ENCODE measurements at regions not wholly inside any gene's neighbourhood (a gene's known extent, or its start where the extent isn't known, plus 50 kb on each side); places are given as distances from the start of the nearest gene placed in this dataset.

- Histone ChIP-seq H4K20me1 (replicated peaks in 1 of 2; ENCODE audit: control insufficient read depth in 1 of 2, insufficient read depth in 2 of 2, low read length in 2 of 2) (peaks cover 0 to 1% of the 10 kb centered on the region in 2 experiments), H2BK120ac (replicated peaks; ENCODE audit: low read depth, low read length) (no peak overlapping the region), H3K23me2 (ENCODE audit: low read depth, low read length) (no peaks in the 10 kb centered on the region), H3K9ac (replicated peaks in 1 of 4; ENCODE audit: extremely low read depth in 1 of 4, low read depth in 3 of 4, low read length in 3 of 4) (no peak overlapping the region), H3K4me3 (ENCODE audit: extremely low read depth in 1 of 4, insufficient read depth in 2 of 4, low read depth in 3 of 4, low read length in 4 of 4) (no peak overlapping the region), H4K5ac (ENCODE audit: insufficient read length, low read depth, low read length) (no peak overlapping the region), H3K27ac (ENCODE audit: low read depth, low read length) (no peak overlapping the region), H3K4me2 (ENCODE audit: insufficient read depth in 1 of 2, low read depth in 2 of 2, low read length in 2 of 2) (no peak overlapping the region), H3K36me3 (ENCODE audit: control insufficient read depth in 2 of 4, insufficient read depth in 4 of 4, low read length in 3 of 4) (no peaks in the 10 kb centered on the region), H2BK20ac (ENCODE audit: low read length) (no peak overlapping the region), H2AK5ac (ENCODE audit: low read depth, low read length) (no peak overlapping the region), H2BK15ac (ENCODE audit: low read length) (no peak overlapping the region), H4K91ac (replicated peaks; ENCODE audit: insufficient read length, low read length) (no peak overlapping the region), H3K79me2 (ENCODE audit: control insufficient read depth in 1 of 2, insufficient read depth in 2 of 2, low read length in 2 of 2) (no peaks in the 10 kb centered on the region), H3K9me3 (ENCODE audit: insufficient read depth in 2 of 2, low read depth in 1 of 2, low read length in 1 of 2) (no peaks in the 10 kb centered on the region), H2BK5ac (ENCODE audit: low read depth, low read length) (no peak overlapping the region), H3K23ac (ENCODE audit: insufficient read length) (no peak overlapping the region), H3K56ac (replicated peaks; ENCODE audit: insufficient read length, low read depth, low read length) (no peak overlapping the region), H3K27me3 (replicated peaks in 1 of 4; ENCODE audit: control insufficient read depth in 3 of 4, extremely low read depth in 1 of 4, insufficient read depth in 3 of 4, low read length in 3 of 4) (no peaks in the 10 kb centered on the region), H4K8ac (ENCODE audit: extremely low read depth, insufficient read depth, low read length) (peak overlapping the region; percentile 45), H3K18ac (ENCODE audit: extremely low read depth, low read length) (no peak overlapping the region), H2BK12ac (ENCODE audit: low read depth, low read length) (no peak overlapping the region), H3K79me1 (ENCODE audit: low read depth, low read length) (no peaks in the 10 kb centered on the region), H3K14ac (ENCODE audit: insufficient read length) (no peak overlapping the region), H3K4me1 (replicated peaks in 1 of 4; ENCODE audit: control insufficient read depth in 3 of 4, insufficient read depth in 4 of 4, low read length in 3 of 4) (peaks cover 5 to 15% (median 9%) of the 10 kb centered on the region in 4 experiments), H3K4ac (replicated peaks; ENCODE audit: insufficient read length, low read depth, low read length) (no peak overlapping the region), H2AFZ (ENCODE audit: low read length) (no peak overlapping the region)
- no peak for DNase-seq (ENCODE audit: low read depth in 1 of 2, low spot score in 2 of 2)
- ChIA-PET POLR2A (ENCODE audit: partially characterized antibody) (no interaction called here), CTCF (ENCODE audit: partially characterized antibody) (interaction anchor here (1.2 kb wide), 1 partner anchor 39 kb away, joined by 3 read pairs; no protein-coding TSS in a partner anchor)
- 84% methylated on average over 13 of the region's 13 CpGs; no CpG with 5 or more reads in 1 of the 2 experiments for WGBS, 2 experiments (ENCODE audit: extremely low coverage in 1 of 2, insufficient coverage in 1 of 2, insufficient read length in 1 of 2, insufficient replicate concordance in 2 of 2, low coverage in 1 of 2, low lambda C conversion rate in 2 of 2, missing lambda C conversion rate in 1 of 2)
- no peak for FAIRE-seq
- TF ChIP-seq CHD2 (IDR thresholded peaks at IDR 0.05; ENCODE audit: low read length) (no peak), JUND (IDR thresholded peaks at IDR 0.05; ENCODE audit: low read length) (no peak)
These were observed 118.7 kb downstream of the SIK1 start for GRCh38 chr21:43308101-43308814.

Data from H1 (cell line).